ACHN (cell line): ENCODE measurements at regions not wholly inside any gene's neighbourhood (a gene's known extent, or its start where the extent isn't known, plus 50 kb on each side); places are given as distances from the start of the nearest gene placed in this dataset.

Source experiments
- DNase-seq: peaks from one replicate; pipeline ENCODE4 v3.0.0-alpha.2; 2015
- in situ Hi-C: cut with HindIII; loops from 2 replicates; pipeline ENCODE4 v1.10.0; 2017; ENCODE audit warnings: low sequenced_read_pairs, low pct_ligation_motif_present, low pct_unique_long_range_greater_than_20kb

DNA sequence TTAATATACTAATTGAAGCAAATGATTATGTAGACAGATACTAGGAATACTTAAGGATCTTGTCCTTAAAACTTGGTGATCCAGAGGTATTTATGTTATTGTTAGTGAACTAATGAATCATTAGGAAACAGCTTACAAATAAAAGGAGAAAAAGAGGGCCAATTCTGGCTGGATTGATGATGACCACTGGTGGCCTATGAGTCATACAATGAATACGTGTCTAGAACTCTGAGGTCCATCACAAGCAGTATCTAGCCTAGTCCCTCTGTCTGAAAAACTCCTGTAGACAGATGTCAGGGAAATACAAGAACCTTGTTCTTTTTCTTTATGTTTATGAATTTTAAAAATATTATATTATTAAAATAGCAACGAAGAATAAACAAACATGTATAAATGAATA, 51.7 kb upstream of the RTL1 start:
- DNase-seq: no peak
- in situ Hi-C loops: no loop called here

DNA sequence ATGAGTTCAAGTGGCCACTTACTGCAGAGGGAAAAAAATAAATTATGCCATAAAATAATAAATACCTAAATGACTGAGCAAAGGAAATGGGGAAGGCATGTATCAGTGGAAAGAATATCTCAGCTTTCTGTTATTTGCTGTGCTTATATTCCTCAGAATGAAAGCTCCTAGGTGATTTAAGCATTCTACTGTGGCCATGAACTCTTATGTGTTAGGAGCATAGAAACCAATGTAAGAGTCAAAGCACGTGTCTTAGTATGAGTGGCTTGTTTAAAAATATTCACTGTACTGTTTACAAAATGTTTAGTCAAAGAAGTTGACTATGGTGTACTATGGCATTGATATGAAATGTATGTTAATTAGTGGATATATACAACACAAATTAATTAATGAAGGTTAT, 59.0 kb upstream of the RTL1 start:
- in situ Hi-C loops: no loop called here

DNA sequence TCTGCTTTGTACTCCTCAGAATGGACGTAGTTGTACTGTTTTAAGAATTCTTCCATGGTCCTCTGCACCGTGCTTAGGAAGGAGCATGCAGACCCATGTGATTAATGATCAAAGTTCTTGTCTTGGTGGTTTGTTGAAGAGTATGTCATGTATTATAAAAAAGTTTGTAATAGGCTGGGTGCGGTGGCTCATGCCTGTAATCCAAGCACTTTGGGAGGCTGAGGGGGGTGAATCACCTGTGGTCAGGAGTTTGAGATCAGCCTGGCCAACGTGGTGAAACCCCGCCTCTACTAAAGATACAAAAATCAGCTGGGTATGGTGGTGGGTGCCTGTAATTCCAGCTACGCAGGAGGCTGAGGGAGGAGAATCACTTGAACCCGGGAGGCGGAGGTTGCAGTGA, 61.8 kb upstream of the RTL1 start:
- in situ Hi-C loops: no loop called here
- no peak for DNase-seq

More for the DNA sequence above, 59.0 kb upstream of the RTL1 start:
- DNase-seq: no peak

DNA sequence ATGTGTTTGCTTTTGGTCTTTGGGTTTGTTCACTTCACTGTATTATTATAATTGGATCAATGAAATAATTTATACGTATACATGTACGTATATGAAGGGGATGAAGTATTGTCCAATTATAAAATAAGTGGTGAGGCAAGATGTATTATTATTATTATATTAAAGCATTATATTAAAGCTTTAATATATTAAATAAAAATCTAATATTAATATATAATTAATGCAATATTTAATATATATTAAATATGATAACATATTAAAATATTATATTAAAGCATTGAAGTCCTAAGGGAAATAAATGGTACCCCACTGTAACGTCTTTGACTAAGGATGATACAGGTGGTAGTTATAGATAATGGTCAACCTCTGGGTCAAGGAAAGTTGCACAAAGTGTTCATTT, 63.7 kb upstream of the RTL1 start:
- in situ Hi-C loops: no loop called here

DNA sequence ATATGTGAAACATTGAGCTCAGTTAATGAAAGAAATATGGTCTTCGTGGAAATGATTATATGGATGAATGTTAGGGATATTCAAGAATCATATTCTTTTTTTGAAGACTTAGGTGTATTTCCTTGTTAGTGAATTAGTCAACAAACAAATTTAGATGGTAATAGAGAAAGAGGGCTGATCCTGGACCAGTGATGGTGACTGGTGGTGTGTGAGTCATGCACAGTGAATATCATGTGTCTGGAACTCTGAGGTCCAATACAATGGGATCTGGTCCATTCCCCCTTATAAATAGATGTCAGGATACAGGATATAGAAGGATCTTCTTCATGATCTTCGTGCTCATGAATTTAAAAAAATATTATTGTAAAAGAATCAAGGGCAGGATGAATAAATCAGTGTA, 64.4 kb upstream of the RTL1 start:
- in situ Hi-C loops: no loop called here
- DNase-seq: no peak

More for the DNA sequence above, 63.7 kb upstream of the RTL1 start:
- DNase-seq: no peak

DNA sequence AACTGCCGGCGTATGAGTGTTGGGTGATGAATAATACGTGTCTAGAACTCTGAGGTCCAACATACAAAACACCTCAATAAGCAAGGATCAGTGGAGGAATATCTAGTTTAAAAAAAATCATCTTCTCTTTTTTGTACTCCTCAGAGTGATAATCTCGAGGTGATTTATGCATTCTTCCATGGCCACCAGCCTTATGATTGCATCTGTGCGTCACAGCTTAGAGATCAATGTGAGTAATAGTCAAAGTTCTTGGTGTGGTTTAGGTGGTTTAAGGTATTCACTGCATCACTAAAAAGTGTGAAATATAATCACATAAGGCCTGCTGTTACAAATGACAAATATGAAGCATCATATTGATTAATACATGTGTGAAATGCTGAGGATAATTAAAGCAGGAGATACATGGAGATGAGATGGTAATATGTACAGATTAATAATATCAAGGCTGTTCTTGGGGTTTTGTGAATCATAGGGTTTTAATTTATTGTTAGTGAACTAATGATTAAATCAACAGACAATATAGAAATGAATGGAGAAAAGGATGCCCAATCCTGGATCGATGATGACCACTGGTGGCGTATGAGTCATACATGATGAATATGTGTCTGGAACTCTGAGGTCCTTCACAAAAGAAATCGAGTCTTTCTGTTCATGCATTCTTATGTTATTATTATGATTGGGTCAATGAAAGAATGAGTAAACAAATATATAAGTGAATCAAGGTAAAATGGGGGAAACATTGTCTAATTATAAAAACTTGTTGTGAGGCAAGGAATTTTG, 68.8 kb upstream of the RTL1 start:
- in situ Hi-C loops: no loop called here
- no peak for DNase-seq

DNA sequence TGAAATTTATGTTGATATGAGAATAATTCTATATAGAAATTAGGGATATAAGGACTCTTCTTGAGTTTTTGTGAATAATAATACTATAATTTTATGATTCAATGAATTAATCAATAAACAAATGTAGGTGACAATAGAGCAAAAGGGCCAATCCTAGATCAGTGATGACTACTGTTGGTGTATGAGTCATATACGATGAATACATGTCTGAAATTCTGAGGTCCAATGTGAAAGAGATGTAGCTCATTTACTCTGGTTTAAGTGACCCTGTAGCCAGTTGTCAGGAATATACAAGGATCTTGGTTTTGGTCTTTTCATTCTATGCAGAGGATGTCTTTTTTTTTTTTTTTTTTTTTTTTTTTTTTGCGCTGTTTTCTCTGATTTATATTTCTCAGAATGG, 72.1 kb upstream of the RTL1 start:
- peak; percentile 56 for DNase-seq
- in situ Hi-C loops: no loop called here

GRCh38 chr14:100979079-100979478, 75.6 kb upstream of the RTL1 start:
- no peak for DNase-seq
- in situ Hi-C loops: no loop called here

DNA sequence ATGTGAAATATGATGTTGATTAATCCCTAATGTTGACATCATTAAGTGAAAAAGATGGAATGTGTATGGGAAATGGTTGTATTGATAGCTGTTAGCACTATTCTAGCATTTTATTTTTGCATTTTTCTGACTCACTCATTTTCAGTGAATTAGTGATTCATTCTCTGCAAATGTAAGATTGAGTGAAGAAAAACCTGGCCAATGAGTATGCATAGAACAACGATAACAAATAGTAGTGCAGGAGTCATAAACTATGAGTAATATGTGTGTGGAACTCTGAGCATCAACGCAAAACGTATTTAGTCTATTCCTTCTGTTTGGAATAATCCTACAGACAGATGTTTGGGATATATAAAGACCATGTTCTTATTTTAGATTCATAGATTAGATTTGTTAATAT, 76.3 kb upstream of the RTL1 start:
- no peak for DNase-seq
- in situ Hi-C loops: no loop called here

GRCh38 chr14:100980823-100981222, 77.3 kb upstream of the RTL1 start:
- DNase-seq: no peak
- in situ Hi-C loops: no loop called here

- in situ Hi-C loops: no loop called here
- no peak for DNase-seq
Measured at GRCh38 chr14:100981809-100982208, 78.3 kb upstream of the RTL1 start.

GRCh38 chr14:100982353-100982752, 78.8 kb upstream of the RTL1 start:
- in situ Hi-C loops: no loop called here
- DNase-seq: no peak

GRCh38 chr14:100982762-100983161, 79.2 kb upstream of the RTL1 start:
- no peak for DNase-seq
- in situ Hi-C loops: no loop called here

- in situ Hi-C loops: no loop called here
- no peak for DNase-seq
Measured at GRCh38 chr14:100983710-100984109, 80.2 kb upstream of the RTL1 start.

- DNase-seq: peak; percentile 55
- in situ Hi-C loops: no loop called here
Measured at GRCh38 chr14:100988011-100988410, 84.5 kb upstream of the RTL1 start.

DNA sequence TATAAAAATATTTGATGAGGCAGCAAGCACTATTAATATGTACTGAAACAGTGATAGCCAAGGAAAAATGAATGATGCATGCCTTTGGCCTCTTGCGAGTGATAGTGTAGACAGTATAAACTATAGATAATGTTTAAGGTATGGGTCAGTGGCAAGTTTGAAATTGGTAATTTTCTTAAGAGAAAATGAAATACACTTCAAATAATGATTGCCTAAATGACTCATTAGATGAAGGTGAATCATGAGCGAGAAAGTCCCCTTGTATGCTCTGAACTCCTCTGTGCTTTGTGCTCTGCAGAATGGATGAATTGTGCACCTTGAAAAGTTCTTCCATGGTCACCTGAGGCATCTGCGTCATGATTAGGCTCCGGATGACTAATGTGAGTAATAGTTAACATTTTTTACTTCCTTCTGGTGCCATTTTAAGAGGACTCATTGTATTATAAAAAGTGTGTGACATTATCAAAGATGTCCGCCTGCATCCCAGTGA, 84.9 kb upstream of the RTL1 start:
- in situ Hi-C loops: no loop called here
- peak; percentile 74 for DNase-seq

- in situ Hi-C loops: no loop called here
- peak; percentile 27 for DNase-seq
Measured at GRCh38 chr14:100988956-100989355, 85.4 kb upstream of the RTL1 start.

GRCh38 chr14:100989924-100990323, 86.4 kb upstream of the RTL1 start:
- in situ Hi-C loops: no loop called here
- DNase-seq: peak; percentile 11

GRCh38 chr14:100994082-100994481, 90.6 kb upstream of the RTL1 start:
- peak; percentile 33 for DNase-seq
- in situ Hi-C loops: no loop called here

DNA sequence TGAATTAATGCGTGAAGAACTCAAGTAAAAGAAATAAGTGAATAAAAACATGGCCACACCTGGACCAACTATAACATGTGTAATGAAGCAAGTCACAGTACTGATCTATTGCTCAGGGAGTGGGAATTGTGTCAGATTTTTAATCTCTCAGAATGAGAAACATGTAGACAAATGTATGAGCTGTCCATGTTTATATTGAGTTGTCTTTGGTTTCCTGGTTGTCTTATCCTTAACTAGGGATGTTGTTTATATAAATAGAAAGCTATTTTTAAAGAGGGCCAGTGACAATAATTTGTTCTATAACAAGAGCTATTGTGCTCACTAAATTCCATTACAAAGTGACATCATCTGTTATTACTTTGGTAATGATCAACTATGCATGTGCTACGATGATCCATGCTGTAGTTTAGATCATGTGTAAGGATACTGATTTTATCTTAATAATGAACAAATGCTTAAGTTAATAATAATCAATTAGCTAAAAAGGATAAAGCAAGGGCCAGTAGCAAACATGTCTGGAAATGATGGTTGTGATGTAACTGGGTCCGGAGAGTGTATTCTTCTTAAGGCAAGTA, 91.3 kb upstream of the RTL1 start:
- in situ Hi-C loops: no loop called here
- DNase-seq: no peak
